ENCODE measurements at regions not wholly inside any gene's neighbourhood (a gene's known extent, or its start where the extent isn't known, plus 50 kb on each side); places are given as distances from the start of the nearest gene placed in this dataset.

DNA sequence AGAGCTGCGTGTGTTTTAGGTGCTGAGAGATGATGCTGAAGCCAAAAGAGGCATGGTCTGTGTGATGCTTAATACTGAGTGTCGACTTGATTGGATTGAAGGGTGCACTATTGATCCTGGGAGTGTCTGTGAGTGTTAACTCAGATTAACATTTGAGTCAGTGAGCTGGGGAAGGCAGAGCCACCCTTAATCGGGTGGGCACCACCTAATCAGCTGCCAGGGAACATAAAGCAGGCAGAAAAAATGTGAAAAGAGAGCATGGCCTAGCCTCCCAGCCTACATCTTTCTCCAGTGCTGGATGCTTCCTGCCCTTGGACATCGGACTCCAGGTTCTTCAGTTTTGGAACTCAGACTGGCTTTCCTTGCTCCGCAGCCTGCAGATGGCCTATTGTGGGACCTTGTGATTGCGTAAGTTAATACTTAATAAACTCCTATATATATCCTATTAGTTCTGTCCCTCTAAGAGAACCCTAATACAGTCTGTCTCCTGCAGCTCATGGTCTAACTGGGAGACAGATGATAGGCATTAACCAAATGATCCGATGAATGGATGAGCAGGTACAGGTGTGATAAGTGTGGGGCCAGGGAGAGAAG lies 91.6 kb downstream of the TFAP2C start:
- intact Hi-C loops (cut with DNase I), result no loop called here
- Histone ChIP-seq H3K4me1 (ENCODE audit: insufficient read depth) (no peaks in the 10 kb centered on the region), H3K4me3 (no peak overlapping the region), H3K36me3 (no peaks in the 10 kb centered on the region), H3K27ac (no peak overlapping the region), H3K9me3 (no peaks in the 10 kb centered on the region), H3K27me3 (no peaks in the 10 kb centered on the region)
- 84 to 85% (median 84%) methylated on average over 7 of the region's 7 CpGs for WGBS, 3 donors
- TF ChIP-seq, protein P1, sequence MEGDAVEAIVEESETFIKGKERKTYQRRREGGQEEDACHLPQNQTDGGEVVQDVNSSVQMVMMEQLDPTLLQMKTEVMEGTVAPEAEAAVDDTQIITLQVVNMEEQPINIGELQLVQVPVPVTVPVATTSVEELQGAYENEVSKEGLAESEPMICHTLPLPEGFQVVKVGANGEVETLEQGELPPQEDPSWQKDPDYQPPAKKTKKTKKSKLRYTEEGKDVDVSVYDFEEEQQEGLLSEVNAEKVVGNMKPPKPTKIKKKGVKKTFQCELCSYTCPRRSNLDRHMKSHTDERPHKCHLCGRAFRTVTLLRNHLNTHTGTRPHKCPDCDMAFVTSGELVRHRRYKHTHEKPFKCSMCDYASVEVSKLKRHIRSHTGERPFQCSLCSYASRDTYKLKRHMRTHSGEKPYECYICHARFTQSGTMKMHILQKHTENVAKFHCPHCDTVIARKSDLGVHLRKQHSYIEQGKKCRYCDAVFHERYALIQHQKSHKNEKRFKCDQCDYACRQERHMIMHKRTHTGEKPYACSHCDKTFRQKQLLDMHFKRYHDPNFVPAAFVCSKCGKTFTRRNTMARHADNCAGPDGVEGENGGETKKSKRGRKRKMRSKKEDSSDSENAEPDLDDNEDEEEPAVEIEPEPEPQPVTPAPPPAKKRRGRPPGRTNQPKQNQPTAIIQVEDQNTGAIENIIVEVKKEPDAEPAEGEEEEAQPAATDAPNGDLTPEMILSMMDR (IDR thresholded peaks at IDR 0.05), result no peak
- TF ChIP-seq POLR2A (IDR thresholded peaks at IDR 0.05) (no peak), EP300 (IDR thresholded peaks at IDR 0.05) (no peak)
- no peak for DNase-seq

DNA sequence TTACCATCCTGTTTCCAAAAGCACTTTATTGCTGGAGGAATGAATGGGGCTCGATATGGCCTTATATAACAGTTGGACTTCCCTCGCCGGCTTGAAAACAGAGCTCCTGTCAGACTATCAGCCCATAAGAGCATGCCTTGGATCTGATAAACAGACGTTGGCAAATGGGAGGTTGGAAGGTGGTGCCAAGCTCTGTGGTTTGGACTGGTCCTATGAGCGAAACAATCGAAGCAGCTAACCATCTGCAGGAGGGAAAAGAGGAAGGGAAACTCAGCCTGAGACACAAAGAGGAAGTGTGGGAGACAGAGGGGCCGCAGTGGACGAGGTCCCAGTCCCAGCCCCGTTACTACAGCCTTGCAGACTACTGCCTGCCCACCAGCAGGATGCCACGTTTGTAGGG lies 92.9 kb downstream of the TFAP2C start:
- TF ChIP-seq POLR2A (IDR thresholded peaks at IDR 0.05) (no peak), EP300 (IDR thresholded peaks at IDR 0.05) (no peak)
- TF ChIP-seq, protein P1 (IDR thresholded peaks at IDR 0.05), result no peak
- Histone ChIP-seq H3K27ac (no peak overlapping the region), H3K36me3 (no peaks in the 10 kb centered on the region), H3K4me1 (ENCODE audit: insufficient read depth) (no peaks in the 10 kb centered on the region), H3K9me3 (no peaks in the 10 kb centered on the region), H3K27me3 (no peaks in the 10 kb centered on the region), H3K4me3 (no peak overlapping the region)
- intact Hi-C loops (cut with DNase I), result no loop called here
- no peak for DNase-seq
- WGBS, 3 donors, result 65 to 73% (median 68%) methylated on average over 10 of the region's 10 CpGs

DNA sequence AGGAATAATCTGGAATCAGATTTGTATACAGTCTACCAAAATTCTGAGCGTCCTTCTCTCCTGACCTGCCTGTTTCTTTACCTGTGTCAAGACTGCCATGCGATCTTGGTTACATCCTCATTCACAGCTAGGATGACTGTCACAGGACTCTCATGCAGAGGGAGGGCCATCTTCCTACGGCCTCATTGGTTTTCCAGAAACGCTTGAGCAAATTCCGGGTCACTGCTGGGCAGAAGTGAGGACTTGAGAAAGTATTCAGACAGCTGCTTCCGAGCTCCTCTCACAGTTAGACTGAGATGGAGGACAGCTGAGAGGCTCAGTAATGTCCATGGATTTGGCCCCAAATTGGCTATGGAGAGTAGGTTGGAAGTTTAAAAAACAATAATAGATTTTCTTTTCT lies 94.2 kb downstream of the TFAP2C start:
- WGBS, 3 donors, result 87 to 92% (median 88%) methylated on average over 6 of the region's 6 CpGs
- no peaks in the 10 kb centered on the region for H3K4me1 ChIP-seq (ENCODE audit: insufficient read depth)
- H3K27ac ChIP-seq, result no peak overlapping the region
- no peaks in the 10 kb centered on the region for H3K9me3 ChIP-seq
- H3K36me3 ChIP-seq, result no peaks in the 10 kb centered on the region
- H3K4me3 ChIP-seq, result no peak overlapping the region
- H3K27me3 ChIP-seq, result no peaks in the 10 kb centered on the region
- no peak for DNase-seq
- TF ChIP-seq POLR2A (IDR thresholded peaks at IDR 0.05) (no peak), EP300 (IDR thresholded peaks at IDR 0.05) (no peak)
- TF ChIP-seq, protein P1 (IDR thresholded peaks at IDR 0.05), result no peak
- intact Hi-C loops (cut with DNase I), result no loop called here

DNA sequence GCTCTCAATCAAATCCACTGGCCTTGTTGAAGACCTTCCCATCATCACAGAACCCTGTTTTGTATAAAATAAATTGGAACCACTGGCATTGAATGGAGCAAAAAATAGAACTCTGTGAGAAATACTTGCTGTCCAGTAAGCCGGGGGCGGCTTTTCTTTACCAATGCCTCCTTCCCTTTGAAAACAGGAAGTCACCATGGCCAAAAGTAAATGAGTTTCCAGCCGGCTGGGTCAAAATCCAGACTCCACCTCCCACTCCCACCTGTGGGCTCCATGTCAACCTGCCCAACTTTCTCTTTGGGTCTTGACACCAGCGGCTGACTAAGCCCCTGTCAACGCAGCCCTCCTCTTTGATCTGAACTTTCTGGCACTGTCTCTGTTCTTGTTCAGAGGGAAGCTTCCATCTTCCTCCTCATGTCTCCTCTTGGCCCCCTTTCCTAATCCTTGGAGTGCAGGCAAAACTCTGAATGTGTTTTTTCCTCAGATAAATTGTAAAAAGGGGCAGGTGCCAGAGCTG lies 95.2 kb downstream of the TFAP2C start:
- H3K27ac ChIP-seq, result no peak overlapping the region
- intact Hi-C loops (cut with DNase I), result no loop called here
- no peak for DNase-seq
- TF ChIP-seq, protein P1 (IDR thresholded peaks at IDR 0.05), result no peak
- TF ChIP-seq EP300 (IDR thresholded peaks at IDR 0.05) (no peak), POLR2A (IDR thresholded peaks at IDR 0.05) (no peak)
- H3K36me3 ChIP-seq, result no peaks in the 10 kb centered on the region
- no peaks in the 10 kb centered on the region for H3K9me3 ChIP-seq
- no peaks in the 10 kb centered on the region for H3K27me3 ChIP-seq
- WGBS, 3 donors, result 3 to 11% (median 10%) methylated on average over 5 of the region's 5 CpGs
- no peaks in the 10 kb centered on the region for H3K4me1 ChIP-seq (ENCODE audit: insufficient read depth)
- no peak overlapping the region for H3K4me3 ChIP-seq
